ENCODE measurements at regions not wholly inside any gene's neighbourhood (a gene's known extent, or its start where the extent isn't known, plus 50 kb on each side); places are given as distances from the start of the nearest gene placed in this dataset.

DNA sequence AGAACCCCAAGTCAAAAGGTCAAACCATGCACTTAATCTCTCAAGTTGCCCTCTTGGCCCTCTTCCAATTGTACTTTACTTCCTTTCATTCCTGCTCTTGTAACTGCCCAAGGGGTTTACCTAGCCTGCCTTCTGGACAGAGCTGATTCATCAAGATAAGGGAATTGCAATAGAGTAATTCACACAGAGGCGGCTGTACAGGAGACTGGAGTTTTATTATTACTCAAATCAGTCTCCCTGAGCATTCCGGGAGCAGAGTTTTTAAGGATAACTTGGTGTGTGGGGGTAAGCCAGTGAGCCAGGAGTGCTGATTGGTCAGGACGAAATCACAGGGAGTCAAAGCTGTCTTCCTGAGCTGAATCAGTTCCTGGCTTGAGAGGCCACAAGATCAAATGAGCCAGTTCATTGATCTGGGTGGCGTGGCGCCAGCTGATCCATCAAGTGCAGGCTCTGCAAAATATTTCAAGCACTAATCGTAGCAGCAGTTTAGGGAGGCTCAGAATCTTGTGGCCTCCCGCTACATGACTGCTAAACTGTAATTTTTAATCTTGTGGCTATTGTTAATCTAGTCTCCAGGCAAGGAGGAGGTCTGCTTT, 590.0 kb downstream of the EPHA3 start:
- TF ChIP-seq, protein P1, sequence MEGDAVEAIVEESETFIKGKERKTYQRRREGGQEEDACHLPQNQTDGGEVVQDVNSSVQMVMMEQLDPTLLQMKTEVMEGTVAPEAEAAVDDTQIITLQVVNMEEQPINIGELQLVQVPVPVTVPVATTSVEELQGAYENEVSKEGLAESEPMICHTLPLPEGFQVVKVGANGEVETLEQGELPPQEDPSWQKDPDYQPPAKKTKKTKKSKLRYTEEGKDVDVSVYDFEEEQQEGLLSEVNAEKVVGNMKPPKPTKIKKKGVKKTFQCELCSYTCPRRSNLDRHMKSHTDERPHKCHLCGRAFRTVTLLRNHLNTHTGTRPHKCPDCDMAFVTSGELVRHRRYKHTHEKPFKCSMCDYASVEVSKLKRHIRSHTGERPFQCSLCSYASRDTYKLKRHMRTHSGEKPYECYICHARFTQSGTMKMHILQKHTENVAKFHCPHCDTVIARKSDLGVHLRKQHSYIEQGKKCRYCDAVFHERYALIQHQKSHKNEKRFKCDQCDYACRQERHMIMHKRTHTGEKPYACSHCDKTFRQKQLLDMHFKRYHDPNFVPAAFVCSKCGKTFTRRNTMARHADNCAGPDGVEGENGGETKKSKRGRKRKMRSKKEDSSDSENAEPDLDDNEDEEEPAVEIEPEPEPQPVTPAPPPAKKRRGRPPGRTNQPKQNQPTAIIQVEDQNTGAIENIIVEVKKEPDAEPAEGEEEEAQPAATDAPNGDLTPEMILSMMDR (IDR thresholded peaks at IDR 0.05) = no peak
- intact Hi-C loops (cut with DNase I) = no loop called here
- H3K27me3 ChIP-seq = no peaks in the 10 kb centered on the region
- DNase-seq (no peak), ATAC-seq (no peak)
- H3K9me3 ChIP-seq = peaks cover 0 to 2% (median 0%) of the 10 kb centered on the region in 11 donors
- no peak overlapping the region for H3K4me3 ChIP-seq
- 88% methylated on average over 7 of the region's 7 CpGs for WGBS, 2 donors
- H3K36me3 ChIP-seq = no peaks in the 10 kb centered on the region
- H3K4me1 ChIP-seq = no peaks in the 10 kb centered on the region
- H3K27ac ChIP-seq = no peak overlapping the region

DNA sequence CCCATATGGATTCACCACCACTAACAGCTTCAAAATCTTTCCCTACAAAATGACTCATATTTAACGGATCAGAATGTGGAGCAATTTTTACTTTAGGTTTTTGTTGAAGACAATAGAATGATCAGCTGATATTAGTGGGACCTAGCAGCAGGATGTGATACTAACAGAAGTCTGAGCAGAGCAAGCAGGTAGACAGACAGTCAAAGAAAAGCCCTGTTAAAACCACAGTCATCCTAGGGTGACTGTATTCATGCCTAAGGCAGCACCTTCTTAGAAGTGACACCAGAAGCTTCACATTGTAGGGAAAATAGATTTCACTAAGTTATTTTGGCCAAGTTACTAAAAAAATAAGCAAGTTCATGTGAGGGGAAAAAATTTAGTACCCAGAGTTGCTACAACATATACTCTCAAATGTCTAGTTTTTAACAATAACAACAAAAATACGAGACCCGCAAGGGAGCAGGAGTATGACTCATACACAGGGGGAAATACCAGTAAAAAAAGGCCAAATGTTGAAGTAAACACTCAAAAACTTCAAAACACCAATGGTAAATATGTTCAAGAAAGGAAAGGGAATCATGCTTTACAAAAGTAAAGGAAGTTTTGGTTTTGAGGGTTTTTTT, 590.9 kb downstream of the EPHA3 start:
- intact Hi-C loops (cut with DNase I) = no loop called here
- Histone ChIP-seq H3K27ac (no peak overlapping the region), H3K36me3 (no peaks in the 10 kb centered on the region), H3K4me1 (no peaks in the 10 kb centered on the region), H3K9me3 (peaks cover 0 to 9% (median 0%) of the 10 kb centered on the region in 11 donors), H3K27me3 (no peaks in the 10 kb centered on the region), H3K4me3 (no peak overlapping the region)
- no peak for ATAC-seq
- TF ChIP-seq, protein P1 (IDR thresholded peaks at IDR 0.05) = no peak
- no peak for DNase-seq
- WGBS, 2 donors = 88 to 89% methylated on average over 3 of the region's 3 CpGs

DNA sequence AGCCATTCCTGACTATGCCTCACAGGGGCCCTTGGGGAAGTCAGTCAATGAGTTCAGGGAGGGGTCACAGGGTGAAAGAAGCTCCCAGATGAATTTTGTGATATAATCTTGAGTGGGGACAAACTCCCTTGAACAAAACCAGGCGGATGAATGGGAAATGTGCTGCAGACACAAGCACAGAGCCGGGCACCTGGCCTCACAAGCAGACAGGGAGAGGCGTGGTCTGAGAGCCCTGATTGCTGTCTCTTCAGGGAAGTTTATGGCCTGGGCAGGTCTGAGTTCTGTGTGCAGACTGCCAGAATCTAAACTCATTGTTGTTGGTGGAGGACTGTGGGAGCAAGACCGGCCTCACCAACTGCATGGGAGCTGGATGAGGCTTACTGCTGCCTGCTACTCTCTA, 591.8 kb downstream of the EPHA3 start:
- DNase-seq (no peak), ATAC-seq (no peak)
- Histone ChIP-seq H3K27me3 (no peaks in the 10 kb centered on the region), H3K36me3 (no peaks in the 10 kb centered on the region), H3K9me3 (peaks cover 0 to 16% (median 0%) of the 10 kb centered on the region in 11 donors), H3K4me3 (no peak overlapping the region), H3K27ac (no peak overlapping the region), H3K4me1 (no peaks in the 10 kb centered on the region)
- intact Hi-C loops (cut with DNase I) = no loop called here
- TF ChIP-seq, protein P1 (IDR thresholded peaks at IDR 0.05) = no peak
- WGBS, 2 donors = 91 to 92% methylated on average over 4 of the region's 4 CpGs

DNA sequence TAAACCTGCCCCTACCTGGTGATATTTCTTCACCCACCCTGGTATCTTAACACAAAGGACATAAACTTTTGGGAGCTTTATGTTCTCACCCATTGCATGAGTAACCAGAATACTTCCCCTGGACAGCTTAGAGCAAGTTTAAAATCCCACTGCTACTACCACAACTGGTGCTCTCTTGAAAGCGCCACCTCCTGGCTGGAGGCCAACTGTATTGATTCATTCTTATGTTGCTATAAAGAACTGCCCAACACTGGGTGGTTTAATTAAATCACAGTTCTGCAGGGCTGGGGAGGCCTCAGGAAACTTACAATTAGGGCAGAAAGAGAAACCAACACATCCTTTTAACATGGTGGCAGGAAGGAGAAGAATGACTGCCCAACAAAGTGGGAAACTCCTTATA, 592.4 kb downstream of the EPHA3 start:
- Histone ChIP-seq H3K4me1 (no peaks in the 10 kb centered on the region), H3K4me3 (no peak overlapping the region), H3K9me3 (peaks cover 0 to 16% (median 0%) of the 10 kb centered on the region in 11 donors), H3K27ac (no peak overlapping the region), H3K36me3 (no peaks in the 10 kb centered on the region), H3K27me3 (no peaks in the 10 kb centered on the region)
- ATAC-seq (no peak), DNase-seq (no peak)
- intact Hi-C loops (cut with DNase I) = no loop called here
- 93 to 96% methylated on average over 1 of the region's 1 CpG for WGBS, 2 donors
- TF ChIP-seq, protein P1 (IDR thresholded peaks at IDR 0.05) = no peak

Measured in heart right ventricle (tissue), 16 donors.